Esophagus muscularis mucosa (tissue), 4 donors: ENCODE measurements at regions not wholly inside any gene's neighbourhood (a gene's known extent, or its start where the extent isn't known, plus 50 kb on each side); places are given as distances from the start of the nearest gene placed in this dataset.

Experiments
- DNase-seq: peaks from one replicate; pipeline ENCODE4 v3.0.0-alpha.2; 2017; ENCODE audit errors: extremely low spot score
- H3K27ac ChIP-seq, 4 donors: fragments of 200-600 bp; sonication (generic); replicated peaks in 1 of 4; 1 replicate in 3 of 4; 2 replicates in 1 of 4; pipeline ENCODE4 v1.5.1; 2016 to 2019; ENCODE audit warnings: mild to moderate bottlenecking in 1 of 4
- H3K27me3 ChIP-seq, 4 donors: fragments of 200-600 bp; sonication (generic); one replicate each; pipeline versions ENCODE4 v1.5.1 to v1.6.0; 2016 to 2019
- H3K36me3 ChIP-seq, 4 donors: fragments of 200-600 bp; sonication (generic); one replicate each; pipeline ENCODE4 v1.5.1; 2016 to 2019
- H3K4me1 ChIP-seq, 4 donors: fragments of 200-600 bp; sonication (generic); one replicate each; pipeline ENCODE4 v1.5.1; 2016 to 2019
- H3K4me3 ChIP-seq, 4 donors: fragments of 200-600 bp; sonication (generic); 1 replicate in 2 of 4; 2 replicates in 2 of 4; pipeline ENCODE4 v1.5.1; 2016 to 2019; ENCODE audit warnings: mild to moderate bottlenecking in 4 of 4, moderate library complexity in 1 of 4
- H3K9me3 ChIP-seq, 4 donors: fragments of 200-600 bp; sonication (generic); 1 replicate in 3 of 4; 2 replicates in 1 of 4; pipeline ENCODE4 v1.5.1; 2016 to 2019
- EP300 ChIP-seq: sonication (generic); formaldehyde crosslinking; IDR thresholded peaks from one replicate; pipeline ENCODE4 v1.6.1; 2017; ENCODE audit warnings: antibody characterized with exemption
- POLR2A ChIP-seq: fragments of 450-650 bp; IDR thresholded peaks from one replicate; pipeline ENCODE4 v1.6.1; 2017; ENCODE audit warnings: antibody characterized with exemption, moderate library complexity, mild to moderate bottlenecking, low read depth
- POLR2AphosphoS5 ChIP-seq, 2 donors: sonication (generic); formaldehyde crosslinking; IDR thresholded peaks; one replicate each; pipeline ENCODE4 v1.6.1; 2017; ENCODE audit warnings: antibody characterized with exemption in 2 of 2
- WGBS: methylation state at CpG from one replicate; pipeline ENCODE4 v1.1.5; 2018; 5-methylcytosine and 5-hydroxymethylcytosine counted together
- intact Hi-C: fragments of 100-400 bp; cut with DNase I; formaldehyde crosslinking; loops from one replicate; pipeline ENCODE4 v1.15.1; 2023
- TF ChIP-seq, protein P1 (sequence below), 3 experiments: fragments of 200-600 bp in 2 of 3; fragments of 450-650 bp in 1 of 3; sonication (generic) in 2 of 3; IDR thresholded peaks; one replicate each; pipeline ENCODE4 v1.5.1; 2017 to 2019; ENCODE audit warnings: antibody characterized with exemption in 3 of 3, mild to moderate bottlenecking in 2 of 3, moderate library complexity in 1 of 3

DNA sequence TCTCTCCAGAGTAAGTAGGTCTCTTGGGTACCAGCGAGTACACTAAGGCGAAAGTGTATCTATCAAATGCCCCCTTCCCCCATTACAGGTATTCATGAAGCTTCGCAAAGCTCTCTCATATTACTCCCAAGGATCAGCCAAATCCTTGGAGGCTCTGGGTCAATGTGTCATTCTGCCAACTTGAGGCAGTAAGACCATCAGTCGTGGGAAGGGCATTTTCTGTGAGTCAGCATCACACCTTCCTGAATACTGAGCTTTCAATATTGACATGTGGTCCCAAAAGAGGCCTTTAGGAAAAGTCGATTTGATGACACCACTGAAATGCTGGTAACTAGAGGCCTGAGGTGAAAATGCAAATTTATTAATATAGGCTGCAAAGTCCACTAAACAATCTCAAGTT is 323.9 kb downstream of the LRIG3 start:
- Histone ChIP-seq H3K4me3 (no peak overlapping the region), H3K9me3 (no peaks in the 10 kb centered on the region), H3K36me3 (no peaks in the 10 kb centered on the region), H3K27me3 (no peaks in the 10 kb centered on the region), H3K27ac (no peak overlapping the region), H3K4me1 (peaks cover 0 to 30% (median 27%) of the 10 kb centered on the region in 4 donors)
- intact Hi-C loops = no loop called here
- DNase-seq = no peak
- TF ChIP-seq POLR2A (no peak), POLR2AphosphoS5 (IDR thresholded peaks at IDR 0.05) (no peak), EP300 (no peak)
- TF ChIP-seq, protein P1, sequence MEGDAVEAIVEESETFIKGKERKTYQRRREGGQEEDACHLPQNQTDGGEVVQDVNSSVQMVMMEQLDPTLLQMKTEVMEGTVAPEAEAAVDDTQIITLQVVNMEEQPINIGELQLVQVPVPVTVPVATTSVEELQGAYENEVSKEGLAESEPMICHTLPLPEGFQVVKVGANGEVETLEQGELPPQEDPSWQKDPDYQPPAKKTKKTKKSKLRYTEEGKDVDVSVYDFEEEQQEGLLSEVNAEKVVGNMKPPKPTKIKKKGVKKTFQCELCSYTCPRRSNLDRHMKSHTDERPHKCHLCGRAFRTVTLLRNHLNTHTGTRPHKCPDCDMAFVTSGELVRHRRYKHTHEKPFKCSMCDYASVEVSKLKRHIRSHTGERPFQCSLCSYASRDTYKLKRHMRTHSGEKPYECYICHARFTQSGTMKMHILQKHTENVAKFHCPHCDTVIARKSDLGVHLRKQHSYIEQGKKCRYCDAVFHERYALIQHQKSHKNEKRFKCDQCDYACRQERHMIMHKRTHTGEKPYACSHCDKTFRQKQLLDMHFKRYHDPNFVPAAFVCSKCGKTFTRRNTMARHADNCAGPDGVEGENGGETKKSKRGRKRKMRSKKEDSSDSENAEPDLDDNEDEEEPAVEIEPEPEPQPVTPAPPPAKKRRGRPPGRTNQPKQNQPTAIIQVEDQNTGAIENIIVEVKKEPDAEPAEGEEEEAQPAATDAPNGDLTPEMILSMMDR (IDR thresholded peaks at IDR 0.05) = no peak
- WGBS = 84% methylated on average over 5 of the region's 5 CpGs

DNA sequence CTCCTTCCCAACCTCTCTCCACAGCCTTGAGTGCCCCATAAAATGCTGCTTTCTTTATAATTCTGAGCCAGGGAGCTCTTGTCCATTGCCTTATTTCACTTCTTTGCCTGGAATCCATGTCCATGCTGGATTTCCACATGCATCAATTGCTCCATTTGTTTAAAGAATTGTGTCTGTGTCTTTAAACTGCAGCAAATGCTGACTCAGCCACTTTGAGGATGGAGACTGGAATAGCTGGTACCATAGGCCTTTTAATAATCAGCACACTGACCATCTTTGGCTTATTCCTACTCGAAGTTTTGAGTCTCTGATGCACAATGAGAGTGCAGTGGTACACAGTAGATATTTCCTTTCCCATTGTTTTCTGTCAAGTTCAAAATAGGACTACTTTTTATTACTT is 318.8 kb downstream of the LRIG3 start:
- Histone ChIP-seq H3K36me3 (no peaks in the 10 kb centered on the region), H3K9me3 (no peaks in the 10 kb centered on the region), H3K4me1 (no peaks in the 10 kb centered on the region), H3K4me3 (no peak overlapping the region), H3K27ac (no peak overlapping the region), H3K27me3 (no peaks in the 10 kb centered on the region)
- WGBS = 70% methylated on average over 1 of the region's 1 CpG
- no peak for TF ChIP-seq POLR2A
- no peak for DNase-seq
- intact Hi-C loops = no loop called here

DNA sequence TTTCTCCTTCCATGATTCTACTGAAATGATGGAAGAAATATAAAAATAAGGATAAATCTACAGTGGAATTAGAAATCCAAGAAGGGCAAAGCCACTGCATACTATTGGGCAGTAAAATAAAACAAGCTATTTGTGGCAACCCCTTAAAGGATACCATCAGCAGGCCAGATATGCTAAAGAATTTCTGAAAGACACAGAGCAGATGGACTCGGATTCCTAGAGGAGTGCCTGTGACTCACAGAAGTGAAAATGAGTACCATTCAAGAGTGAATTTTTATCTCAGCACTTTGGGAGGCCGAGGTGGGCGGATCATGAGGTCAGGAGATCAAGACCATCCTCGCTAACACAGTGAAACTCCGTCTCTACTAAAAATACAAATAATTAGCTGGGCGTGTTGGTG is 318.1 kb downstream of the LRIG3 start:
- Histone ChIP-seq H3K27ac (no peak overlapping the region), H3K4me1 (no peaks in the 10 kb centered on the region), H3K9me3 (no peaks in the 10 kb centered on the region), H3K36me3 (no peaks in the 10 kb centered on the region), H3K4me3 (no peak overlapping the region), H3K27me3 (no peaks in the 10 kb centered on the region)
- TF ChIP-seq, protein P1 (IDR thresholded peaks at IDR 0.05) = no peak
- no peak for TF ChIP-seq EP300
- no peak for TF ChIP-seq POLR2A
- TF ChIP-seq POLR2AphosphoS5 (IDR thresholded peaks at IDR 0.05) = no peak
- intact Hi-C loops = no loop called here
- no peak for DNase-seq
- 85% methylated on average over 6 of the region's 6 CpGs for WGBS

DNA sequence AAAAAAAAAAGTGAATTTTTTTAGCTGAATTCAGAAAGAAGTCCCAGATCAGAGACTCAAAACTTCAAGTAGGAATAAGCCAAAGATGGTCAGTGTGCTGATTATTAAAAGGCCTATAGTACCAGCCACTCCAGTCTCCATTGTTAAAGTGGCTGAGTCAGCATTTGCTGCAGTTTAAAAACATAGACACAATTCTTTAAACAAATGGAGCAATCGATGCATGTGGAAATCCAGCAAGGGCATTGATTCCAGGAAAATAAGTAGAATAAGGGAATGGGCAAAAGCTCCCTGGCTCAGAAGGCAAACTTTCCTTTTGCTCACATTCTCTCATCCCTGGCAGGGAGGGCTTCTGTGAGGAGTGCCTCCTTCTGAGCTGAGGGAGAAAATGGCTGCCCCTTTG is 317.6 kb downstream of the LRIG3 start:
- Histone ChIP-seq H3K27ac (no peak overlapping the region), H3K9me3 (no peaks in the 10 kb centered on the region), H3K4me1 (no peaks in the 10 kb centered on the region), H3K36me3 (no peaks in the 10 kb centered on the region), H3K27me3 (no peaks in the 10 kb centered on the region), H3K4me3 (no peak overlapping the region)
- no peak for DNase-seq
- WGBS = 79% methylated on average over 1 of the region's 1 CpG
- TF ChIP-seq POLR2A (no peak), EP300 (no peak), POLR2AphosphoS5 (IDR thresholded peaks at IDR 0.05) (no peak)
- TF ChIP-seq, protein P1 (IDR thresholded peaks at IDR 0.05) = no peak
- intact Hi-C loops = no loop called here

DNA sequence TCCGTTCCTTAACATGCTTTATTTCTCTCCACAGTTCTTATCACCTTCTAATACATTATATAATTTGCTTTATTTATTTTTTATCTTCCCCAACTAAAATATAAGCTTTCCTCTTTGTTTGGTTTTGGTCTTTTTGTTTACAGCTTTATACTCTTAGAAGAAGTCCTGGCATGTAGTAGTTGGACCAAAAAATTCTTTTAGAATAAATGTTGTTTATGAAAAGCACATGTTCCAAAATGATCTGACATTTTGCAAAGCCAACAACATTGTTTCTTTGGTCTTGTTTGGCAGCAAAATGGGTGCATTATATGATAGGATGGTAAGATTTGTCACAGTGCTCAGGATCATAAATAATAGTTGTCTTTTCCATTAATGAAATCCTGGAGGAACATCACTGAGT is 312.5 kb downstream of the LRIG3 start:
- Histone ChIP-seq H3K9me3 (no peaks in the 10 kb centered on the region), H3K27me3 (no peaks in the 10 kb centered on the region), H3K27ac (no peak overlapping the region), H3K4me3 (no peak overlapping the region), H3K4me1 (no peaks in the 10 kb centered on the region), H3K36me3 (no peaks in the 10 kb centered on the region)
- no peak for DNase-seq
- no peak for TF ChIP-seq POLR2AphosphoS5 (IDR thresholded peaks at IDR 0.05)
- TF ChIP-seq, protein P1 (IDR thresholded peaks at IDR 0.05) = no peak
- TF ChIP-seq POLR2A = no peak
- TF ChIP-seq EP300 = no peak
- 51% methylated on average over 1 of the region's 1 CpG for WGBS
- intact Hi-C loops = no loop called here
